VCaP (cell line): ENCODE measurements at regions not wholly inside any gene's neighbourhood (a gene's known extent, or its start where the extent isn't known, plus 50 kb on each side); places are given as distances from the start of the nearest gene placed in this dataset.

Experiments
- H3K27ac ChIP-seq: fragments of 450-650 bp; 2 replicates; pipeline ENCODE4 v1.5.1; 2017
- CTCF ChIP-seq: fragments of 450-650 bp; conservative IDR thresholded peaks from 2 replicates; pipeline ENCODE4 v1.5.1; 2017; ENCODE audit warnings: mild to moderate bottlenecking, moderate library complexity

- H3K27ac ChIP-seq, result no peak overlapping the region
- no peak for TF ChIP-seq CTCF
Observed at GRCh38 chr5:93884254-93884653, 142.9 kb upstream of the POU5F2 start.

- TF ChIP-seq CTCF, result no peak
- H3K27ac ChIP-seq, result no peak overlapping the region
Observed at GRCh38 chr5:93883459-93883858, 142.1 kb upstream of the POU5F2 start.

- no peak for TF ChIP-seq CTCF
- H3K27ac ChIP-seq, result no peak overlapping the region
Observed at GRCh38 chr5:93875693-93876092, 134.3 kb upstream of the POU5F2 start.

- no peak for TF ChIP-seq CTCF
- H3K27ac ChIP-seq, result no peak overlapping the region
Observed at GRCh38 chr5:93874491-93874890, 133.1 kb upstream of the POU5F2 start.

GRCh38 chr5:93874080-93874479 lies 132.7 kb upstream of the POU5F2 start:
- H3K27ac ChIP-seq, result no peak overlapping the region
- no peak for TF ChIP-seq CTCF

- no peak for TF ChIP-seq CTCF
- no peak overlapping the region for H3K27ac ChIP-seq
Observed at GRCh38 chr5:93873211-93873736, 131.9 kb upstream of the POU5F2 start.

GRCh38 chr5:93870649-93871048 lies 129.2 kb upstream of the POU5F2 start:
- TF ChIP-seq CTCF, result no peak
- H3K27ac ChIP-seq, result no peak overlapping the region
